Kidney (tissue), 13 donors: ENCODE measurements at regions not wholly inside any gene's neighbourhood (a gene's known extent, or its start where the extent isn't known, plus 50 kb on each side); places are given as distances from the start of the nearest gene placed in this dataset.

Source experiments
- DNase-seq, 5 donors: peaks; one replicate each; pipeline ENCODE4 v3.0.0-alpha.2; 2013 to 2020
- FAIRE-seq: peaks from 2 replicates; lab custom pipeline; 2012; peaks lifted over from hg19 to GRCh38; lab: Jason Lieb, UNC
- H3K27ac ChIP-seq, 2 donors: one replicate each; pipeline ENCODE4 v1.7.0; 2013; ENCODE audit warnings: low read depth in 2 of 2, low read length in 2 of 2, inconsistent platforms in 1 of 2
- H3K27me3 ChIP-seq: one replicate; pipeline ENCODE4 v1.7.1; 2013; ENCODE audit warnings: low read length, inconsistent platforms; ENCODE audit not compliant: control insufficient read depth, insufficient read depth
- H3K36me3 ChIP-seq, 3 donors: one replicate each; pipeline versions ENCODE4 v1.7.0 to v1.7.1; 2013; ENCODE audit warnings: low read length in 3 of 3, control low read depth in 1 of 3, inconsistent platforms in 1 of 3; ENCODE audit not compliant: insufficient read depth in 3 of 3, control insufficient read depth in 2 of 3
- H3K4me1 ChIP-seq, 3 donors: one replicate each; pipeline versions ENCODE4 v1.7.0 to v1.7.1; 2013; ENCODE audit warnings: low read length in 3 of 3, inconsistent platforms in 1 of 3, low read depth in 1 of 3; ENCODE audit not compliant: control insufficient read depth in 2 of 3, insufficient read depth in 2 of 3
- H3K4me3 ChIP-seq, 3 donors: one replicate each; pipeline versions ENCODE4 v1.7.0 to v1.8.1; 2013; ENCODE audit warnings: low read length in 3 of 3, control low read depth in 1 of 3, inconsistent platforms in 1 of 3
- H3K9ac ChIP-seq, 3 donors: one replicate each; pipeline versions ENCODE4 v1.7.0 to v1.7.1; 2013; ENCODE audit warnings: low read length in 3 of 3, control low read depth in 1 of 3, inconsistent platforms in 1 of 3
- H3K9me3 ChIP-seq, 3 donors: one replicate each; pipeline versions ENCODE4 v1.7.0 to v1.7.1; 2013; ENCODE audit warnings: low read length in 3 of 3, control low read depth in 1 of 3, inconsistent platforms in 1 of 3; ENCODE audit not compliant: control insufficient read depth in 2 of 3, insufficient read depth in 1 of 3
- CTCF ChIP-seq: IDR thresholded peaks from 3 replicates; pipeline ENCODE4 v1.5.1; 2012; ENCODE audit warnings: mild to moderate bottlenecking, moderate library complexity, borderline replicate concordance; ENCODE audit not compliant: insufficient read depth; ENCODE audit errors: extremely low read depth
- intact Hi-C: fragments of 100-400 bp; cut with DNase I; formaldehyde crosslinking; loops from one replicate; pipeline ENCODE4 v1.11.1; 2022
- donor health status: control.
- donor health status: control.
- donor health status: control.
- donor health status: control.
- donor health status: control.
- donor health status: DM: yes; HTN: yes; CAD: no.
- donor health status: Normal renal cell carcinoma (clear cell type).

GRCh38 chr3:70568626-70569025 lies 256.2 kb upstream of the MDFIC2 start:
- Histone ChIP-seq H3K4me1 (no peaks in the 10 kb centered on the region), H3K27ac (no peak overlapping the region), H3K9me3 (no peaks in the 10 kb centered on the region), H3K36me3 (no peaks in the 10 kb centered on the region), H3K4me3 (no peak overlapping the region), H3K27me3 (no peaks in the 10 kb centered on the region), H3K9ac (no peak overlapping the region)
- FAIRE-seq (no peak), DNase-seq (no peak)
- intact Hi-C loops = no loop called here
- no peak for TF ChIP-seq CTCF

DNA sequence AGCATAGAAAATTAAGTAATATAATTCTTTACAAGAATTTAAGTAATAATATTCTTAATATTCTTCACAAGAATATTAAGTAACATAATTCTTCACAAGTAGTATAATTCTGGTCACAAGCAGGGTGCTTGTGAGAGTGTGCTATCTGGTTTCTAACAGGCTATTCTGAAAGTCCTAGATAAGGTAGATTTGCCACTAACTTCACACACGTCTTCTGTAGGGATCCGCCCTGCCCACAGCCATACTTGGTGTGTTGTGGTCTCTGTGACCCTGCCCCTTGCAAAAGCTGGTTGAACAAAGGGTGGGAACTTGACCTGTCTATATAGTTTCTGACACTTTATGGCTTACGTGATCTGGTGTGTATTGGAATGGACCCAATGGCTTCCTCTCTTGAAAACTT lies 253.4 kb upstream of the MDFIC2 start:
- Histone ChIP-seq H3K36me3 (no peaks in the 10 kb centered on the region), H3K9ac (no peak overlapping the region), H3K27me3 (no peaks in the 10 kb centered on the region), H3K27ac (no peak overlapping the region), H3K4me3 (no peak overlapping the region), H3K4me1 (no peaks in the 10 kb centered on the region), H3K9me3 (no peaks in the 10 kb centered on the region)
- intact Hi-C loops = no loop called here
- FAIRE-seq (no peak), DNase-seq (no peak)
- no peak for TF ChIP-seq CTCF

- intact Hi-C loops = no loop called here
- no peak for TF ChIP-seq CTCF
- no peaks in the 10 kb centered on the region for H3K4me1 ChIP-seq
- no peaks in the 10 kb centered on the region for H3K27me3 ChIP-seq
- H3K27ac ChIP-seq = no peak overlapping the region
- H3K36me3 ChIP-seq = no peaks in the 10 kb centered on the region
- DNase-seq (no peak), FAIRE-seq (no peak)
- no peak overlapping the region for H3K9ac ChIP-seq
- no peaks in the 10 kb centered on the region for H3K9me3 ChIP-seq
- H3K4me3 ChIP-seq = no peak overlapping the region
Observed at GRCh38 chr3:70564552-70564951, 252.1 kb upstream of the MDFIC2 start.

DNA sequence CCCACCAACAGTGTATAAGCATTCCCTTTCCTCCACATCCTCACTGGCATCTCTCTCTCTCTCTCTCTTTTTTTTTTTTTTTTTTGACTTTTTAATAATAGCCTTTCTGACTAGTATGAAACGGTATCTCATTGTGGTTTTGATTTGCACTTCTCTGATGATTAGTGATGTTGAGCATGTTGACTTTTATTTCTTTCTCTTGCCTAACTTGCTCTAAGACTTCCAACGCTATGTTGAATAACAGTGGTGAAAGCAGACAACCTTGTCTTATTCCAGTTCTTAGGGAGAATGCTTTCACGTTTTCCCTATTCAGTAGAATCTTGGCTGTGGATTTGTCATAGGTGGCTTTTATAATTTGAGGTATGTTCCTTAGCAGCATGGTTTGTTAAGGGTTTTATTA lies 249.4 kb upstream of the MDFIC2 start:
- TF ChIP-seq CTCF = no peak
- Histone ChIP-seq H3K9me3 (no peaks in the 10 kb centered on the region), H3K27ac (no peak overlapping the region), H3K9ac (no peak overlapping the region), H3K4me3 (no peak overlapping the region), H3K27me3 (no peaks in the 10 kb centered on the region), H3K4me1 (no peaks in the 10 kb centered on the region), H3K36me3 (no peaks in the 10 kb centered on the region)
- no peak for FAIRE-seq
- no peak for DNase-seq
- intact Hi-C loops = no loop called here
